HG03196 (cell line): ENCODE measurements at regions not wholly inside any gene's neighbourhood (a gene's known extent, or its start where the extent isn't known, plus 50 kb on each side); places are given as distances from the start of the nearest gene placed in this dataset.
"Not testable (repeated sequence)": the region's sequence is repeated elsewhere in the genome, so short reads cannot be mapped to it uniquely, and the experiment has no call there.

ENCODE experiments used
- ATAC-seq: cut with Tn5 transposase; IDR thresholded peaks from one replicate; pipeline ENCODE4 v1.9.1; 2021; ENCODE audit not compliant: unreplicated experiment

DNA sequence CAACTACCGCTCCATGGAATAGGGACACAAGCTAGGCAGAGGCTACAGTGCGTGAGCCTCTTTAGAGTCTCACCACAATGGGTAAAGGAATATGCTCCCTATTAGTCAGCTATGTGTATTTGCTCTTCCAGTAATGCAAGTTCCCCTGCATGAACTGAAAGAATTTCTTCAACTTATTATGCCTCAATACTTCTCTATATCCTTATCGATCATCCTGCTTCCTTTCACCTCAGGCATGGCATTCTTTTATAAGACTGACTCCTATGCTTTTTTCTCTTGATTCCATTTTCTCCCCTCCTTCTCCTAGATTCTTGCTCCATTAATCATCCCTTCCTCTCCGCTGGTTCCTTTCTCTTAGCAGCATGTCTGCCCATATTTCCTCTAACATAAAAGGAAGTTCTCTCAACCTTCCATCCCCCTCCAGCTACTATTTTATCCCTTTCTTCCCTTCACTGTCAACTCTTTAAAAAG lies 94.5 kb upstream of the CPM start:
- no peak for ATAC-seq

DNA sequence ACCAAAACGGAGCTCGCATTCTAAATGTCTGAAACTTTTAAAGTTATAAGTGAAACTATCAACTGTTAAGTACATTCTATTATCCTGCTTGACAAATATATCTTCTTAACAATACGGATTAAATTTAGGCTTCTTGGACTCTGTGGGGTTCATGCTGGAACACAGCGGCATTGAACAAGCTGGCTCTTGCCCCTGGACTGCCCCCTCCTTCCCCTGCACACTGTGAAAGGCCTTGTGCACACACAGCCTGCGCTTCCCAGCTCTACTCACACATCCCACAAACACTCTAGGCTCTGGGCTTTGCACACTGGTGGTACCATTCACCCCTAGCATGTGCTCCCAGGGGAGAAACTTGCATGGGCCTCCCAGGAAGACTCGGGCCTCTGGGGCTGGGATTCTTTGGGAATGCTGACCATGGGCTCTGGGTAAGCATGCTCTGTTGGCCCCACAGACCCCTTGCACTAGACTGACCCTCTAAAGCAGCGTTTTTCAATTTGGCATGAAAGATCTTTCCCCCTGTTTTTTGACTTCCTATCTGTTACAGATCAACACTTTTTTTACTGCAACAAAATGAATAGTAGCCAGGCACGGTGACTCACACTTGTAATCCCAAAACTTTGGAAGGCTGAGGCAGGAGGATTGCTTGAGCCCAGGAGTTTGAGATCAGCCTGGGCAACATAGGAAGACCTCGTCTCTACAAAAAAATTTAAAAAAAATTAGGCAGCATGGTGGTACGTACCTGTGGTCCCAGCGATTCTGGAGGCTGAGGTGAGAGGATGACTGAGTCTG lies 96.2 kb upstream of the CPM start:
- no peak for ATAC-seq

DNA sequence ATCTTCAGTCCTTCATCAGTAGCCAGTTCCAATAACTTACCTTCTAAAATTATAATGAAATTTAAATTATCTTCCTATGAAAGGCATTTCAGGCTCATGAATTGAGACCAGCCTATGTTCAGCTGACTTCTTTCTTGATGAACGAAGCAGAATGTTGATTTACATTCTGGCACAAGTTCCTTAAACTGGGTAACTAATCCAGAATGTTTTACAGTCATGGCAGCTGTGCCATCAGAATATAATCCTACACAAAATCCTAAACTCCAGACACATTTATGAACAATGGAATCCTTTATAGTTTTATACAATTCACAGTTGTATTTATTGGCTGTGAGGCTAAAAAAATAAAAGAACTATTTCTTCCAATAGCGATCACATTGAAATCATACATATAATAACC lies 97.3 kb upstream of the CPM start:
- no peak for ATAC-seq

DNA sequence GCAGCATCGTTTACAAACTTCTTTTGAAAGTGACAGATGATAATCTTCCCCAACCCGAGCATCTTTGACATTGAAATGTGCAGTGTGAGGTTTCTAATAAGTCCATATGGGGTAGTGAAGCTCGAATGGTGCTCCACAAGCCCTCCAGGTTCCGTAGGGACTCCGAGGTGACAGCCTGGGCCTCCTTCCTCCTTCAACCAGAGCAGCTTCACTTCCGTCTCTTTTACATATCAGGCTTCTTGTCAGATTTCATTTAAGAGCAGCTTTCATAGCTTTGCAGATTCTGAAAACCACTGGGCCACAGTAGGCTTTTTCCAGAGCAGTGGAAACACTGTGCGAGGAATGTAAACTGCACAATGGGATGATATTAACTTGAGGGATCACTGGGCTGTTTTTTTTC lies 103.6 kb upstream of the CPM start:
- ATAC-seq = no peak

DNA sequence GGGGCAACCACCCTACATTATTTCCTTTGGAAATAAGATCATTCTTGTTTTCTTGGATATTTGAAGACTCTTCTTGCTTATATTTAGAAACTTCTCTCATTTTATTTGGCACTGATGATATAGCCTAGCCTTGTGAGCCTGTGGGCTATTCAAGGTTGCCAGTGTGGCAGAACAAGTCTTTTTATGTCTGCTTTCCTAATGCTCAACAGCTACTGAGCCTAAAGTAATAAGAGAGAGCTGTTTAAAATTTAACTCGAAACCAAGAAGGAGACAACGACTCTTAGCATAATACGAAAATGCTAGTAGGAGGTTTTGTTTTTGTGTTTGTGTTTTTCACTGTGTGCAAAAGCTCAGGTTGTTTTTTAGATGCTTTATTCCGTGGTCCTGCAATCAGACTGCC lies 104.0 kb upstream of the CPM start:
- ATAC-seq = no peak

DNA sequence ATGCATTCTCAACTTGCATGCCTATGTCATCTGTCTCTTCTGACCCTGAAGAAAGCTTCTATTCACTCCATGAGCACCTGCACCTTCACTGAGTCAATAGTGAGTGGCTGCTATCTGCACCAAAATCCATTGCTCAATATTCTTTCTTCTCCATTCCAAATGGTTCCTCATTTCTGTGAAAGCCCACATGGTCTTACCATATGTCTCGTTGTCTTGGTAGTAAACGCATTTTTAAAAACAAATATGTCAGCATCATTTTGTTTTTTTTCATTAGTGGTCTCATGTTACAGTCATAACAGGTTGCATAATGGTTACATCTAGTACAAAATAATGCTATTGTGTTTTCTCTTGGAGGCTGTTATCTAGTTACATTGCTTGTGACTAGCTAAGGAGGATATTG lies 106.9 kb upstream of the CPM start:
- no peak for ATAC-seq

DNA sequence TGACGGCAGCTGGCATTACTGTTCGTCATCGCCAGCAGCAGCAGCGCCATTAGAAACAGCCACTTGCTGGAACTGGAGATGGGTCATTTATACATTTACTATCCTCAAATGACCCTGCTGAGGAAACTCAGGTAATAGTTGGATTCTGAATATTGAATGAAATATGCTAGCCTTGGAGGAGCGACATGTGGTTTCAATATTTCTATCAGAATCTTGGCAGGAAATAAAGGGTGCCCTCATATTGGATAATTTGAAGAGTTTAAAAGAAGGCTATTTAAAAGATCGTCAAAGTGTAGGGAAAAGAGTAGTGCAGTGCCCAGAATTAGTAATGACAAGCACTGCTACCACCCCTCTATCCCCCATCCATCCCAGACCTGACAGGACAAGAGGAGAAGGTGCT lies 109.6 kb upstream of the CPM start:
- no peak for ATAC-seq

DNA sequence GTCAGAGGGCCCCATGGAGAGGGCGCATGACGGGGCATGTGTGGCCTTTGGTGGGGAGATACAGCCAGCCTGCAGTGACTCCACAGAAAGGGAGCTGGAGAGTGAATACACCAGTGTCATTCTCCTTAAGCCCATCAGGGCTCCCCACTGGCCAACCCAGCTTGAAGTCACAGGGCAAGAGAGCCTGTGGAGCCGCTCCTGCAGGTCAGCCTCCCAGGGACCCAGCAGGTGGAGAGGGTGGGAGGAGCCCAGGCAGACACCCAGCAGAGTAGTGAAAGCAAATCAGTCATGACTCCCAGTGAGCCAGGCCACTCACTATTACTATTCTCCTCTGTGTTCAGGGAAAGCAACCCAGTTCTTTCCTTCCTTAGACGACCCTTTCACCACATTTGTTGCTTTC lies 110.0 kb upstream of the CPM start:
- ATAC-seq = no peak

DNA sequence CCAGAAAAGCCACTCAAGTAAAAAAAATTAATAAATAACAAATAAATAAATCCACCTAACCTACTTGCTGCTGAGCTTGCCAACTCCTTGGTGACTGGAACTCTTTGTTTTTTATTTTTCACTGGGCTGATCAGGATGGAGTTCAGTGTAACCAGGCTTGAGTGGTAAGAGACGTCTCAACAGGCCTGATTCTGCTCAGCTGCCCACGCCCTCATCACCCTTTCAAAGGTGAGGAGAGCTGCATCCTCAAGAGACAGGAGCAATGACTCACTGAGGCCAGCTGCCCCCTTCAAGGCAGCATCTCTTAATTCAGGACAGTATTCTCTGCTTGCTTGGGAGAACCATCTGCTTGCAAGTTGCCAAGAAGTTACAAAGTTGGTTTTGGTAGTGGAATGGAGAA lies 111.9 kb upstream of the CPM start:
- no peak for ATAC-seq

DNA sequence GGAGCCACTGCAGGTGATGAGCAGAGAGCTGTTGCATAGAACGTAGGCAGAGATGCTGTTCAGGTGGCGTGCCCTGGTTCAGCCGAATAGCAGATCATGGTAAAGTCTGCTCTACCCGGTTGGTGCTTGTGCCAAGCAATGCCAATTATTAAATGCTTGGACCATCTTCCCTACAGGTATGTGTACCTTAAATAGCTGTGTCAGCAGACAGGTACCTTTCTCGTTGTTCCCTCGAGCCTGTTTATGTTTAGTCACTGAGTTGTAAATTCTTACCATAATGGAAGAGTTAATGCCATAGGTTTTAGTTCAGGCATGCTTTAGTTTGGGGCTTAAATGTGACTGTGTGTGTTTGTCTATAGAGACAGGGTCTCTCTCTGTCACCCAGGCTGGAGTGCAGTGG lies 112.5 kb upstream of the CPM start:
- ATAC-seq = no peak

DNA sequence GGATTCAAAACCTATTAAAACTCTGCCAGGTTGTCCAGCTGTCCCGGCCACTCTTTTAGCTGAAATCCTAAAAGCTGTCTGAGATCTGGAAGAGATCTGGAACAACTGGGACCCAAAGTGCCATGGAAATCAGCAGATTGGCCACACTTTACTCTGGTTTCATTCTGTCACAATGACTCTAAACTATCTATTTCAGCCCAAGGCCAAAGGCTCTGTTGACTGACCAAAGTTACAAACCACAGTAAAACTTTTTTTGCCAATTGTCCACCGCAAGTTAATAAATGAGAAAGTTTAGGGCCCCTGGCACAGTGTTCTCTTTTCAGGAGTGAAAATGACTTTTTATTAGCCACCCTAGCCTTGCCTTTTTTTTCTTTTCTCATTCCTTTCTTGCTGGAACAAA lies 113.4 kb upstream of the CPM start:
- no peak for ATAC-seq

DNA sequence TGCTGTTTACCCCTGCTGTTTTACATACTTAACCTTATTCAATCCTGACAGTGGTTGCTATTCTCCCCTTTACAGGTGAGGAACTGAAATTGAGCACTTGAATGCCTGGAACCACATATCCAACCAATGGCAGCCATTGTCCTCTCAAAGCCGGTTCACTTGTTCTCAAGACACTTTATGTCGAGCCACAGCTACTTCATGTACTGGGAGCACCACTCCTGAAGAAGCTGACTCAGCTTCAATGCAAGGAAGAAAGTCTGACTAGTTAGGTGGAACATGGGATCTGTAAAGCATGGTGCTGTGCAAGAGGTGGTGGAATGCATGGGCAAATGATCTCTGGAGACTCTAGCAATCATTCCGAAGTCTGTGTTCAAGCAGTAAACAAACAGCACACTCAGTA lies 113.9 kb upstream of the CPM start:
- no peak for ATAC-seq

DNA sequence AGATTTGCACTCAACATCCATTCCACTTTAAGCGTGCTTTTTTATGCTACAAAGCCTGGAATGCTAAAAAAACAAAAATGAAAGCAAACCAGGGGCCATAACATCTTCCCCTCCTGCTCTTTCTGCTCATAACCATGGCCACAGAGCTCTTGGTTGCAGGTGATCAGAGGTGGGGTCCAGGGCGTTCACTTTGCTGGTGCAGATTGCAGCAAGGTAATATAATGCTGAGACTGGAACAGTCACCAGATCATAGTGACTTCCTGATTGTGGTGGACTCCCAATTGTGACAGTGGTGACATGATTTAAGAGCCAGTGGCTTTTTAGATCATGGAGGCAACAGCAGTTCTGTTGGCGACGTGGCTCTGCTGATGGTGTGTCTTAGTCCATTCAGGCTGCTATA lies 115.0 kb upstream of the CPM start:
- ATAC-seq = no peak

DNA sequence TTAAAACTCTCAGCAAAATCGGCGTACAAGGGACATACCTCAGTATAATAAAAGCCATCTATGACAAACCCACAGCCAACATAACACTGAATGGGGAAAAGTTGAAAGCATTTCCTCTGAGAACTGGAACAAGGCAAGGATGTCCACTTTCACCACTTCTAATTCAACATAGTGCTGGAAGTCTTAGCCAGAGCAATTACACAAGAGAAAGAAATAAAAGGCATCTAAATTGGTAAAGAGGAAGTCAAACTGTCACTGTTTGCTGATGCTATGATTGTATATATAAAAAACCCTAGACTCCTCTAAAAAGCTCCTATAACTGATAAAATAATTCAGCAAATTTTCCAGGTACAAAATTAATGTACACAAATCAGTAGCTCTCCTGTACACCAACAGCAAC lies 116.9 kb upstream of the CPM start:
- ATAC-seq = not testable (repeated sequence)

DNA sequence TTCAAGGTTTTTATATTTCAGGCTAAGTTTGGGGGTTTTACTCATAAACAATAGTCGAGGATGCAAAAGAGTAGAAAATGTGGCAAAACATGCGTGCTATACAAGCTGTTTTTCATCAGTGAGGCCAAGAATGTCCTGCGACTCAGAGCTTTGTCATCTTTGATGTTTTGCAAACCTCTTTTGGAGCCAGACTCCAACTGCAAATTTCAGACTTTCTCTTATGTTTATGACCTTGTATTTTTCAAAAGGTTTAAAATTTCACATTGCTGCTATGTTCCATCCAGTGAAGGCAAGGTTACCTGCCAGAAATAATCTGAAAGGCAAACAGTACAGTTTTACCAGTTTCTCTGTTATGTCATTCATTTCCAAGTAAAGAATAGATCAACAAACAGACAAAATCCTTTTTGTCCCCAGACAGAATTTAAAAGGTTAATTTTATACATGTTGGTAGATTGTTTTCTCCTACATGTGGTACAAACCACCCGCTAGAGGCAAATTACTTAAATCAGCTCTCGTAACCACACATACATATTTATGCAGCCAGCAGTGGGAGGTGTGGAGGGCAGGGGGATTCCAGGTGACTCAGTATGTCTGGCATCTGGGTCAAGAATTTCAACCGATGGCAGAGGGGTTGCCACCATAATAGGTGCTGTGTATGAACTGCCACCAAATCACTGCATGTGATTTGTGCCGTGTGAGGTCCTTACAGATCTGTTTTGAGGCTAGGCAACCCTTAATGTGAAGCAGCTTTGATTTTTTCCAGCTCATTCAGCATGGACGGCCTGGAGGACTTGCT lies 119.8 kb upstream of the CPM start:
- ATAC-seq = no peak

DNA sequence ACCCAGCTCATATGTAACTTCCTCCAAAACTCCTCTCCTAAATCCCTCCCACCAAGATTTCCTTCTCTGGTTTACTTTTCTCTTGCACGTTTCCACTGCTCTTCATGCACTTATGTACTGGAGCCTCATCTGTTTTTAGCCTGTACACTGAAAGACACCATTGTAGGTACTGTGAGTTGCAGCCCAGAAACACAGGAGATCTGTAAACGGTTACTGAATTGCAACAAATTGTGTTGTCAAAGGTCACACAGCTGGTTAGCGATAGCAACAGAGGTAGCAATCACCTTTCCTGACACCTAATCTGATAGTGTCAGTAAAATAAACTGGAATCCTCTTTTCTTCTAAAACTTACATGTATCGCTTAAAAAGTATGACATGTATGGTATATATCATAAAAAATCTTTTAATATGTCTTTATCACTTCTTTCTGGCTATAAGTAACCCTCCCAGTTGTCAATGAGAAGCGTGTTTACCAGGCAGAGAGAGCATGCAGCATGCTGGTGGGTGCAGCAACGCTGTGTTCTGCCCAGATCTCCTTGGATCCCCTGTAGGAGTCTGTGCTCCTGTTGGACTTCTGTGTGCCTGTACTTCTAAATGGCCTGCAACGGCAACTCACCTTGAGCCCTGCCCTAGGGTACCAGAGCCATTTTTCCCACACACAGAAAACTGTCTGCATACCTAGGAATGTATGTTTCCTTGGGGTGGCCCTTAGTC lies 121.5 kb upstream of the CPM start:
- ATAC-seq = no peak

DNA sequence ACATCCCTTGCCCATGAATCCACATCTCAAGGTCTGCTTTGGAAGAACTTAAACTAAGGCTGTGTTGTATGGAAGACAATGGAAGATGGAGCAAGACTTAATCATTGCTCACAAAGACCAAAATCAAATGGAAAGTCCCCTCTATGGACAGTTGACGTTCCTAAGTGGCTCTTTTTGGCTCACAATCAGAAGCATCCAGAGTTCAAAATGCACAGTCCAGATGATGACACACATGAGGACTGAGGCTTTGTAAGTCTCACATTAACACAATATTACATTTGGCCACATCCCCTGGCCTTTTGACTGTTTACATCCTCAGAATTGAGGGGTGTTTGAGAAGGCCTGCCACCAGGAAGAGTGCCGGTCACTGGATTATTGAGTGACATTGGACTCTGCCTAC lies 122.3 kb upstream of the CPM start:
- no peak for ATAC-seq

DNA sequence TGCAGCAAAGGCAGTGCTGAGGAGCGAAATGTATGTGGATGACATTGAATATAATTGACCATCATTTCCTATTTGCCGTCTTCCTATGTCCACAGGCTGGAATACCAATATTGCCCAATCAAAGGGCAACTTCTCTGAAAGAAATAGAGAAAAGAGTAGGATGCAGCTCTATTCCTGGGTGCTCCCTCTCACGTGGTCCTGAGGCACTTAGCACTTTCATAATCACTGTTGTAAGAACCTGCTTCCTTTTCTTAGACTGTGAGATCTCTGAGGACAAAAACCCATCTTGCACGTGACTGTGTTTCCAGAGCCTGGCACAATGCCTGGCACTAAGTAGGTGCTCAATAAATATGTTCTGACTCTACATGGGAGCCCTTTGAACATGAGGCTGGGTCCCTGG lies 122.7 kb upstream of the CPM start:
- no peak for ATAC-seq

DNA sequence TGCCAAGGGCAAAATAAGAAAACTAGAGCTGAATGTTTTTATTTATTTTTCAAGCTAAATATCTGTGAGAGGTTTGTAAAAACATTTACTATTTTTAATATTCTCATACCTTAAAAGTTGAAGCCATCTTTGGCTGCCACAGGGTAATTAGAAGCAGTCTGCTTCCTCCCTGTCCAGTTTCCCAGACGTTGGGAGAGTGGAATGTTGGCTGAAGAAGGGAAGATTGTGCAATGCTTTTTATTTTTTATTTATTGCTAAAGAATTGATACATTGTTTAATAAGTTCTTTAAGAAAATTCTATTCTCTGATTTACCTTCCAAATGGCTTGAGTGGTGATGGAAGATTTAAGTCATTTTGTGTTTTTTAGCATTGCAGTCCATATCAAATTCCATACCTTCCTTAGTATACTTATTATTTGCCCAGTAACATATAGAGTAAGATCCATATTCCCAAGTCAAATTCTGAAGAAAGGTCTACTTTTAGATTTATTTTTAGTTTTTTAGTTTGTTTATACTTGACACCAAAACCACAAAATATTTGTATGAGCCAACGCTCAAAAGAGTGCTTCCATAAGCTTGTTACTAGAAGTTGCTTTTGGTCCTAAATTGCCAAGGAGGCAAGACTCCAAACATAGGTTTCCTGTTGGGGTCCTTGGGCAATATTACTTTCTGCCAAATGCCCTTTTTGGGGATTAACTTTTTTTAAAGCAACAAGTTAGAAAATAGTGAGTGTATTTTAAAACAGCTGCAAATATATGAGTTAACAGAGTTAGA lies 124.0 kb upstream of the CPM start:
- ATAC-seq = no peak

DNA sequence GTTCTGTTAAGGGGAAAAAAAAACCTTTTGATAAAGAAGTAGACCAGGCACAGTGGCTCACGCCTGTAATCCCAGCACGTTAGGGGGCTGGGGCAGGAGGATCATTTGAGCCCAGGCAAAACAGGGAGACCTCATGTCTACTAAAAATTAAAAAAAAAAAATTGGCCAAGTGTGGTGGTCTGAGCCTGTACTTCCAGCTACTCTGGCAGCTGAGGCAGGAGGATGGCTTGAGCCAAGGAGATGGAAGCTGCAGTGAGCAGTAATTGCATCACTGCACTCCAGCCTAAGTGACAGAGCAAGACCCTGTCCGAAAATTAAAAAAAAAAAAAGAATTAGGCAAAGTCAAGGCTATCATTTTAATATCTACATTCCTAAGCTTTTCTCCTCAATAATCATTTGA lies 124.8 kb upstream of the CPM start:
- ATAC-seq = no peak
